Mammary epithelial cell (primary cell): ENCODE measurements at regions not wholly inside any gene's neighbourhood (a gene's known extent, or its start where the extent isn't known, plus 50 kb on each side); places are given as distances from the start of the nearest gene placed in this dataset.

Experiments used
- EZH2 ChIP-seq: IDR thresholded peaks from 2 replicates; pipeline ENCODE4 v1.6.1; 2012; ENCODE audit warnings: low read length, inconsistent platforms, borderline replicate concordance
- TF ChIP-seq, protein P1 (sequence below), 2 donors: IDR thresholded peaks in 1 of 2; conservative IDR thresholded peaks in 1 of 2; 2 replicates each; pipeline ENCODE4 v1.5.1; 2011 to 2012; ENCODE audit warnings: inconsistent platforms in 2 of 2, low read length in 2 of 2, mild to moderate bottlenecking in 2 of 2, control low read depth in 1 of 2, low read depth in 1 of 2; ENCODE audit not compliant: insufficient read depth in 1 of 2; ENCODE audit errors: extremely low read depth in 1 of 2

GRCh38 chr6:19712012-19712688 is 125.0 kb upstream of the ID4 start:
- TF ChIP-seq EZH2 = no peak
- TF ChIP-seq, protein P1, sequence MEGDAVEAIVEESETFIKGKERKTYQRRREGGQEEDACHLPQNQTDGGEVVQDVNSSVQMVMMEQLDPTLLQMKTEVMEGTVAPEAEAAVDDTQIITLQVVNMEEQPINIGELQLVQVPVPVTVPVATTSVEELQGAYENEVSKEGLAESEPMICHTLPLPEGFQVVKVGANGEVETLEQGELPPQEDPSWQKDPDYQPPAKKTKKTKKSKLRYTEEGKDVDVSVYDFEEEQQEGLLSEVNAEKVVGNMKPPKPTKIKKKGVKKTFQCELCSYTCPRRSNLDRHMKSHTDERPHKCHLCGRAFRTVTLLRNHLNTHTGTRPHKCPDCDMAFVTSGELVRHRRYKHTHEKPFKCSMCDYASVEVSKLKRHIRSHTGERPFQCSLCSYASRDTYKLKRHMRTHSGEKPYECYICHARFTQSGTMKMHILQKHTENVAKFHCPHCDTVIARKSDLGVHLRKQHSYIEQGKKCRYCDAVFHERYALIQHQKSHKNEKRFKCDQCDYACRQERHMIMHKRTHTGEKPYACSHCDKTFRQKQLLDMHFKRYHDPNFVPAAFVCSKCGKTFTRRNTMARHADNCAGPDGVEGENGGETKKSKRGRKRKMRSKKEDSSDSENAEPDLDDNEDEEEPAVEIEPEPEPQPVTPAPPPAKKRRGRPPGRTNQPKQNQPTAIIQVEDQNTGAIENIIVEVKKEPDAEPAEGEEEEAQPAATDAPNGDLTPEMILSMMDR (conservative IDR thresholded peaks at IDR 0.05 in 1 of 2, IDR thresholded peaks at IDR 0.05 in 1 of 2; ENCODE audit: extremely low read depth in 1 of 2, insufficient read depth in 1 of 2, low read depth in 1 of 2, low read length in 2 of 2) = no peak
